DMS153 treated with DMSO at 0.1 percent for 48 hours (cell line): ENCODE measurements at regions not wholly inside any gene's neighbourhood (a gene's known extent, or its start where the extent isn't known, plus 50 kb on each side); places are given as distances from the start of the nearest gene placed in this dataset.

ENCODE experiments used
- DNase-seq: peaks from one replicate; lab custom pipeline; 2025; ENCODE audit not compliant: unreplicated experiment; lab: John Stamatoyannopoulos, UW

GRCh38 chr22:49551897-49552614 lies 275.6 kb downstream of the BRD1 start:
- no peak for DNase-seq

- DNase-seq, result no peak
Measured at GRCh38 chr22:49551446-49551845, 276.2 kb downstream of the BRD1 start.

- DNase-seq, result no peak
Measured at GRCh38 chr22:49550766-49551362, 276.8 kb downstream of the BRD1 start.

GRCh38 chr22:49550141-49550430 lies 277.6 kb downstream of the BRD1 start:
- no peak for DNase-seq

GRCh38 chr22:49549256-49550140 lies 278.2 kb downstream of the BRD1 start:
- no peak for DNase-seq

GRCh38 chr22:49548356-49549202 lies 279.1 kb downstream of the BRD1 start:
- DNase-seq, result no peak

- no peak for DNase-seq
Measured at GRCh38 chr22:49547751-49548239, 279.9 kb downstream of the BRD1 start.

- DNase-seq, result no peak
Measured at GRCh38 chr22:49546811-49547585, 280.7 kb downstream of the BRD1 start.

- no peak for DNase-seq
Measured at GRCh38 chr22:49545606-49546005, 282.1 kb downstream of the BRD1 start.

- DNase-seq, result no peak
Measured at GRCh38 chr22:49544286-49544685, 283.4 kb downstream of the BRD1 start.

- no peak for DNase-seq
Measured at GRCh38 chr22:49543876-49544275, 283.8 kb downstream of the BRD1 start.

- no peak for DNase-seq
Measured at GRCh38 chr22:49541693-49542230, 285.9 kb downstream of the BRD1 start.

GRCh38 chr22:49540913-49541692 lies 286.6 kb downstream of the BRD1 start:
- no peak for DNase-seq

- no peak for DNase-seq
Measured at GRCh38 chr22:49540084-49540912, 287.4 kb downstream of the BRD1 start.

- DNase-seq, result no peak
Measured at GRCh38 chr22:49538006-49538405, 289.7 kb downstream of the BRD1 start.

- no peak for DNase-seq
Measured at GRCh38 chr22:49536571-49537131, 291.0 kb downstream of the BRD1 start.

- no peak for DNase-seq
Measured at GRCh38 chr22:49535527-49536125, 292.0 kb downstream of the BRD1 start.

GRCh38 chr22:49535126-49535525 lies 292.5 kb downstream of the BRD1 start:
- DNase-seq, result no peak
